Heart left ventricle (tissue), 16 donors: ENCODE measurements at regions not wholly inside any gene's neighbourhood (a gene's known extent, or its start where the extent isn't known, plus 50 kb on each side); places are given as distances from the start of the nearest gene placed in this dataset.
A peak's percentile ranks its signal among the peaks of the same experiment; 100 is the strongest.

ENCODE experiments used
- ATAC-seq, 4 donors: fragments of 200-7000 bp; cut with Tn5 transposase; one replicate each; pipeline ENCODE4 v1.9.1; 2020 to 2022; ENCODE audit warnings: moderate library complexity in 4 of 4, mild to moderate bottlenecking in 3 of 4, moderate number of reproducible peaks in 1 of 4
- DNase-seq, 5 donors: peaks; one replicate each; pipeline ENCODE4 v3.0.0-alpha.2; 2020
- H3K27ac ChIP-seq, 12 donors: fragments of 200-600 bp; sonication (generic) in 4 of 12; one replicate each; pipeline versions ENCODE4 v1.5.0 to v1.8.0; 2016 to 2022; ENCODE audit warnings: mild to moderate bottlenecking in 2 of 12
- H3K27me3 ChIP-seq, 9 donors: fragments of 200-600 bp; sonication (generic) in 2 of 9; one replicate each; pipeline versions ENCODE4 v1.5.1 to v1.8.0; 2016 to 2022; ENCODE audit warnings: mild to moderate bottlenecking in 3 of 9
- H3K36me3 ChIP-seq, 9 donors: fragments of 200-600 bp; sonication (generic) in 2 of 9; one replicate each; pipeline versions ENCODE4 v1.5.0 to v1.8.0; 2018 to 2022; ENCODE audit warnings: mild to moderate bottlenecking in 2 of 9
- H3K4me1 ChIP-seq, 12 donors: fragments of 200-600 bp; sonication (generic) in 4 of 12; one replicate each; pipeline versions ENCODE4 v1.5.0 to v1.8.0; 2016 to 2022; ENCODE audit warnings: mild to moderate bottlenecking in 3 of 12
- H3K4me3 ChIP-seq, 12 donors: fragments of 200-600 bp; sonication (generic) in 4 of 12; one replicate each; pipeline versions ENCODE4 v1.5.0 to v1.8.0; 2017 to 2022; ENCODE audit warnings: mild to moderate bottlenecking in 9 of 12, moderate library complexity in 4 of 12
- H3K9me3 ChIP-seq, 12 donors: fragments of 200-600 bp; sonication (generic) in 4 of 12; one replicate each; pipeline versions ENCODE4 v1.5.0 to v1.8.0; 2016 to 2022; ENCODE audit warnings: mild to moderate bottlenecking in 1 of 12
- CTCF ChIP-seq, 12 donors: fragments of 200-600 bp; sonication (generic) in 4 of 12; IDR thresholded peaks; one replicate each; pipeline versions ENCODE4 v1.5.0 to v1.8.0; 2018 to 2022; ENCODE audit warnings: antibody characterized with exemption in 12 of 12, mild to moderate bottlenecking in 5 of 12
- POLR2A ChIP-seq, 2 donors: fragments of 450-650 bp; IDR thresholded peaks; one replicate each; pipeline ENCODE4 v1.6.1; 2017; ENCODE audit warnings: antibody characterized with exemption in 2 of 2, mild to moderate bottlenecking in 2 of 2, moderate library complexity in 2 of 2
- WGBS, 4 donors: extraction: QIAGEN DNeasy Blood & Tissue Kit in 2 of 4; methylation state at CpG; one replicate each; pipeline versions ENCODE4 v1.1.5 to v1.1.7; 2013 to 2018; 5-methylcytosine and 5-hydroxymethylcytosine counted together
- intact Hi-C, 10 donors: fragments of 100-400 bp; cut with DNase I; formaldehyde crosslinking; loops; one replicate each; pipeline versions ENCODE4 v1.11.1 to v1.14.2; 2022
- donor health status: ischemic (EF 13 %, LVEDD 7.1; RV severe dilation, severe dysfunction).
- donor health status: healthy with polysubstance abuse.
- donor health status: DM: no; HTN: yes; CAD: no.
- donor health status: DM: no; HTN: no; CAD: no.
- donor health status: ischemic (EF 25% LVEDD 6.9; RV normal size, moderate dysfunction).
- donor health status: ischemic (EF 25% LVEDD 5.7; RV mildly dilated, moderate dysfunction).
- donor health status: healthy.
- donor health status: DM: yes; HTN: yes; CAD: no.
- donor health status: ischemic (EF 35%, LVEDD 5.7; RV mildly dilated, moderate dysfunction).
- donor health status: nonischemic (EF 11% LVEDD 7.7; RV severe dilation, severe dysfunction).
- donor health status: DM: yes; HTN: yes; CAD: no.
- donor health status: PGD.
- donor health status: ischemic (EF 29% LVEDD 5.4; RV normal size, mild dysfunction).
- donor health status: nonischemic (EF 23%, LVEDD 6.1; RV moderate dilation, normal function).

DNA sequence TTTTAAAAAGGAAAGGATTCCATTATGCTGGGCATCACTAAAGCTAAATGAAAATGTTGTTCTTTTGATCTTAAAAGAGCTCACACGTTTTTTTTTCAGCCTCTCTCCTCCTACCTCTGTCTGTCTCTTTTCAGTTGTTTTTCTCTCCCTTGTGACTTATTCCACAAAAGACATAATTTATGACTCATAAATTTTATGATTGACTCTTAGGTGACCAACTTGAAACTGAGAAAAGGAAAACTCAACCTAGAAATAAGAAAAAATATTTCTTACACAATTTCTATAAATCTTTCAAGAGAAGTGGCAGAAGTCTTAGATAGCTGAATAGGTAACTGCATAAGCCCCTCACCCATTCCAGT, 227.7 kb upstream of the DDHD1 start:
- TF ChIP-seq POLR2A (IDR thresholded peaks at IDR 0.05) = no peak
- no peak for TF ChIP-seq CTCF (IDR thresholded peaks at IDR 0.05)
- H3K36me3 ChIP-seq = no peaks in the 10 kb centered on the region
- no peaks in the 10 kb centered on the region for H3K9me3 ChIP-seq
- H3K4me3 ChIP-seq = no peak overlapping the region
- intact Hi-C loops = no loop called here
- no peak for DNase-seq
- H3K27ac ChIP-seq = no peak overlapping the region
- no peaks in the 10 kb centered on the region for H3K27me3 ChIP-seq
- H3K4me1 ChIP-seq = peaks cover 0 to 7% (median 0%) of the 10 kb centered on the region in 12 donors
- no peak for ATAC-seq
- 33 to 55% (median 43%) methylated on average over 1 of the region's 1 CpG for WGBS, 4 donors

DNA sequence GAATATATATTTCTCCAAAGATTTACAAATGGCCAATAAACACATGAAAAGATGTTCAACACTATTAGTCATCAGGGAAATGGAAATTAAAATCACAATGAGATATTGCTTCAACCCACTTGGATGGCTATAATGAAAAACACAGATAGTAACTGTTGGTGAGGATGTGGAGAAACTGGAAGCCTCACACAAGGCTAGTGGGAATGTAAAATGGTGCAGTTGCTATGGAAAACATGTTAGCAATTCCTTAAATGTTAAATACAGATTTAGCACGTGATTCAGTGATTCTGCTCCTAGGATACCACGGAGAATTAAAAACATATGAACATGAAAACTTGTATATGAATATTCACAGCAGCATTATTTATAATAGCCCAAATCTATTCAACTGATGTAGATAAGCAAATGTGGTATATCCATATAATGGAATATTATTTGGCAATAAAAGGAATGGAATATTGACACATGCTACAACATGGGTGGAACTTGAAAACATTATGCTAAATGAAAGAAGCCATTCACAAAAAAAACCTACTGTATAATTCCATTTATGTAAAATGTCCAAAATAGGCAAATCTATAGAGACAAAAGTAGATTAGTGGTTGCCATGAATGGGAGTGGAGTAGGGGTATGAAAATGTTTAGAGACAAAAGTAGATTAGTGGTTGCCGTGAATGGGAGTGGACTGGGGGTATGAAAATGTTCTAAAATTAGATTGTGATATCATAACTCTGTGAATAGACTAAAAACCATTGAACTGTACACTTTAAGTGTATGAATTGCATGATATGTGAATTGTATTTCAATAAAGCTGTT, 227.1 kb upstream of the DDHD1 start:
- no peak for TF ChIP-seq POLR2A (IDR thresholded peaks at IDR 0.05)
- H3K4me1 ChIP-seq = peaks cover 0 to 8% (median 0%) of the 10 kb centered on the region in 12 donors
- ATAC-seq (no peak), DNase-seq (no peak)
- 67 to 75% (median 71%) methylated on average over 3 of the region's 3 CpGs for WGBS, 4 donors
- H3K4me3 ChIP-seq = no peak overlapping the region
- no peaks in the 10 kb centered on the region for H3K9me3 ChIP-seq
- H3K27ac ChIP-seq = no peak overlapping the region
- H3K36me3 ChIP-seq = no peaks in the 10 kb centered on the region
- no peaks in the 10 kb centered on the region for H3K27me3 ChIP-seq
- intact Hi-C loops = no loop called here

DNA sequence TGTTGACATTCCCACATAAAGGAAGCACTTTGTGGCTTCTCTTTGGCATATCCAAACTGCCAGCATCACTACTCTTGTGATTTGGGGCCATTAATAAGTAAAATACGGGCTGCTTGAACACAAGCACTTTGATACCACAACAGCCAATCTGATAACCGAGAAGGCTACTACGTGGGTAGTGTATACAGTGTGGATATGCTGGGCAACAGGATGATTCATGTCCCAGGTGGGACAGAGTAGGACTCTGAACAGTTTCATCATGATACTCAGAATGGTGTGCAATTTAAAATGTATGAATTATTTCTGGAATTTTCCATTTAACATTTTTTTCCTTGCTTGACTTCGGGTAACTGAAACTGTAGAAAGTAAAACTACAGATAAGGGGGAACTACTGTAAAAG, 225.0 kb upstream of the DDHD1 start:
- no peak for ATAC-seq
- no peak overlapping the region for H3K4me3 ChIP-seq
- no peak overlapping the region for H3K27ac ChIP-seq
- intact Hi-C loops = no loop called here
- WGBS, 4 donors = 59 to 70% (median 65%) methylated on average over 4 of the region's 4 CpGs
- H3K4me1 ChIP-seq = peaks cover 0 to 8% (median 0%) of the 10 kb centered on the region in 12 donors
- H3K9me3 ChIP-seq = no peaks in the 10 kb centered on the region
- no peak for TF ChIP-seq POLR2A (IDR thresholded peaks at IDR 0.05)
- TF ChIP-seq CTCF (IDR thresholded peaks at IDR 0.05) = no peak
- no peak for DNase-seq
- H3K27me3 ChIP-seq = no peaks in the 10 kb centered on the region
- H3K36me3 ChIP-seq = no peaks in the 10 kb centered on the region

DNA sequence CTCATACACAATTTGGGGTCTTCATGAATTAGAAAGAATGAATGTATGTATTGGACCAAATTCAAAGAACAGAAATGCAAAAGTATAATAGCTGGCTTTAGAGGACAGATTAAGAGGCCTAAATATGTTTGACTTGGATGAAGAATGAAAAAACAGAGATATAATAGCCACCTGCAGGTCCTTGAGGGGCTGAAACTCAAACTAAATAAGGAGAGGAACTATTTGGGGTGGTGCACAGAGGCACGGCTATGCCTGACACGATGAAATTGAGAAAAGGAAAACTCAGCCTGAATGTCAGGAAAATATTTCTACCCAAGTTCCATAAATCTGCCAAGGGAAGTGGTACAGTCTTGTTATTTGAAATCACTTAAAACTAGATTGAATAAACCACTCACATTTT, 222.9 kb upstream of the DDHD1 start:
- no peak for DNase-seq
- TF ChIP-seq POLR2A (IDR thresholded peaks at IDR 0.05) (no peak), CTCF (IDR thresholded peaks at IDR 0.05) (no peak)
- WGBS, 4 donors = 68 to 78% (median 75%) methylated on average over 2 of the region's 2 CpGs

More for the DNA sequence above, 222.9 kb upstream of the DDHD1 start:
- Histone ChIP-seq H3K27me3 (no peaks in the 10 kb centered on the region), H3K4me1 (peaks cover 0 to 8% (median 0%) of the 10 kb centered on the region in 12 donors), H3K9me3 (no peaks in the 10 kb centered on the region), H3K27ac (peak overlapping the region in 2 of 12 donors; percentile 17 to 25), H3K36me3 (no peaks in the 10 kb centered on the region), H3K4me3 (no peak overlapping the region)
- intact Hi-C loops = no loop called here
- no peak for ATAC-seq
